ENCODE measurements at regions not wholly inside any gene's neighbourhood (a gene's known extent, or its start where the extent isn't known, plus 50 kb on each side); places are given as distances from the start of the nearest gene placed in this dataset.

GRCh38 chr4:114335339-114335738 is 263.3 kb upstream of the UGT8 start:
- Histone ChIP-seq H3K27me3 (ENCODE audit: control insufficient read depth, insufficient read depth, low read length) (no peaks in the 10 kb centered on the region), H3K4me3 (ENCODE audit: low read length) (no peak overlapping the region), H3K9me3 (ENCODE audit: control insufficient read depth, insufficient read depth, low read length) (no peaks in the 10 kb centered on the region), H3K4me1 (ENCODE audit: control insufficient read depth, insufficient read depth, low read length) (no peaks in the 10 kb centered on the region), H3K27ac (ENCODE audit: low read length) (no peak overlapping the region), H3K36me3 (ENCODE audit: control insufficient read depth, insufficient read depth, low read length) (no peaks in the 10 kb centered on the region)
- TF ChIP-seq CTCF (IDR thresholded peaks at IDR 0.05) = no peak
- intact Hi-C loops (cut with micrococcal nuclease) = no loop called here
- Mint-ChIP-seq H3K4me3 (no peak overlapping the region), H3K4me1 (no peaks in the 10 kb centered on the region), H3K9me3 (peaks cover 6 to 10% of the 10 kb centered on the region in 2 donors), H3K27me3 (ENCODE audit: low read depth in 2 of 2) (no peaks in the 10 kb centered on the region), H3K27ac (no peak overlapping the region), H3K36me3 (no peaks in the 10 kb centered on the region)
- DNase-seq (no peak), ATAC-seq (no peak)

GRCh38 chr4:114343015-114343414 is 255.6 kb upstream of the UGT8 start:
- H3K27ac Mint-ChIP-seq = no peak overlapping the region
- TF ChIP-seq CTCF (IDR thresholded peaks at IDR 0.05) = no peak
- no peaks in the 10 kb centered on the region for H3K27me3 Mint-ChIP-seq (ENCODE audit: low read depth in 2 of 2)
- no peak for DNase-seq
- no peaks in the 10 kb centered on the region for H3K36me3 Mint-ChIP-seq
- Histone ChIP-seq H3K27me3 (ENCODE audit: control insufficient read depth, insufficient read depth, low read length) (no peaks in the 10 kb centered on the region), H3K9me3 (ENCODE audit: control insufficient read depth, insufficient read depth, low read length) (no peaks in the 10 kb centered on the region), H3K36me3 (ENCODE audit: control insufficient read depth, insufficient read depth, low read length) (no peaks in the 10 kb centered on the region), H3K27ac (ENCODE audit: low read length) (no peak overlapping the region), H3K4me3 (ENCODE audit: low read length) (no peak overlapping the region), H3K4me1 (ENCODE audit: control insufficient read depth, insufficient read depth, low read length) (no peaks in the 10 kb centered on the region)
- no peaks in the 10 kb centered on the region for H3K4me1 Mint-ChIP-seq
- intact Hi-C loops (cut with micrococcal nuclease) = no loop called here
- ATAC-seq = no peak
- H3K4me3 Mint-ChIP-seq = no peak overlapping the region
- H3K9me3 Mint-ChIP-seq = peaks cover 0 to 2% of the 10 kb centered on the region in 2 donors

GRCh38 chr4:114349543-114350175 is 248.9 kb upstream of the UGT8 start:
- H3K27ac ChIP-seq (ENCODE audit: low read length) = no peak overlapping the region
- no peak overlapping the region for H3K27ac Mint-ChIP-seq
- ATAC-seq (no peak), DNase-seq (no peak)
- TF ChIP-seq CTCF (IDR thresholded peaks at IDR 0.05) = no peak
- no peaks in the 10 kb centered on the region for H3K27me3 ChIP-seq (ENCODE audit: control insufficient read depth, insufficient read depth, low read length)
- no peaks in the 10 kb centered on the region for H3K9me3 ChIP-seq (ENCODE audit: control insufficient read depth, insufficient read depth, low read length)
- no peaks in the 10 kb centered on the region for H3K4me1 ChIP-seq (ENCODE audit: control insufficient read depth, insufficient read depth, low read length)
- H3K4me3 Mint-ChIP-seq = no peak overlapping the region
- 73% methylated on average over 1 of the region's 2 CpGs for WGBS (ENCODE audit: insufficient coverage)
- no peaks in the 10 kb centered on the region for H3K36me3 ChIP-seq (ENCODE audit: control insufficient read depth, insufficient read depth, low read length)
- H3K27me3 Mint-ChIP-seq (ENCODE audit: low read depth in 2 of 2) = no peaks in the 10 kb centered on the region
- no peaks in the 10 kb centered on the region for H3K36me3 Mint-ChIP-seq
- no peak overlapping the region for H3K4me3 ChIP-seq (ENCODE audit: low read length)
- H3K4me1 Mint-ChIP-seq = no peaks in the 10 kb centered on the region
- peaks cover 0 to 5% of the 10 kb centered on the region in 2 donors for H3K9me3 Mint-ChIP-seq
- intact Hi-C loops (cut with micrococcal nuclease) = no loop called here

- Histone ChIP-seq H3K4me3 (ENCODE audit: low read length) (no peak overlapping the region), H3K27ac (ENCODE audit: low read length) (no peak overlapping the region), H3K27me3 (ENCODE audit: control insufficient read depth, insufficient read depth, low read length) (no peaks in the 10 kb centered on the region), H3K36me3 (ENCODE audit: control insufficient read depth, insufficient read depth, low read length) (no peaks in the 10 kb centered on the region), H3K4me1 (ENCODE audit: control insufficient read depth, insufficient read depth, low read length) (no peaks in the 10 kb centered on the region), H3K9me3 (ENCODE audit: control insufficient read depth, insufficient read depth, low read length) (no peaks in the 10 kb centered on the region)
- intact Hi-C loops (cut with micrococcal nuclease) = no loop called here
- H3K27me3 Mint-ChIP-seq (ENCODE audit: low read depth in 2 of 2) = no peaks in the 10 kb centered on the region
- DNase-seq = no peak
- H3K4me3 Mint-ChIP-seq = no peak overlapping the region
- H3K27ac Mint-ChIP-seq = no peak overlapping the region
- no peaks in the 10 kb centered on the region for H3K36me3 Mint-ChIP-seq
- no peak for TF ChIP-seq CTCF (IDR thresholded peaks at IDR 0.05)
- peaks cover 4 to 5% of the 10 kb centered on the region in 2 donors for H3K9me3 Mint-ChIP-seq
- peaks cover 0 to 4% of the 10 kb centered on the region in 2 donors for H3K4me1 Mint-ChIP-seq
- ATAC-seq = no peak
Observed at GRCh38 chr4:114358901-114359300, 239.7 kb upstream of the UGT8 start.
